Esophagus muscularis mucosa (tissue), 4 donors: ENCODE measurements at regions not wholly inside any gene's neighbourhood (a gene's known extent, or its start where the extent isn't known, plus 50 kb on each side); places are given as distances from the start of the nearest gene placed in this dataset.

ENCODE experiments used
- EP300 ChIP-seq: sonication (generic); formaldehyde crosslinking; IDR thresholded peaks from one replicate; pipeline ENCODE4 v1.6.1; 2017; ENCODE audit warnings: antibody characterized with exemption
- POLR2A ChIP-seq: fragments of 450-650 bp; IDR thresholded peaks from one replicate; pipeline ENCODE4 v1.6.1; 2017; ENCODE audit warnings: antibody characterized with exemption, moderate library complexity, mild to moderate bottlenecking, low read depth
- TF ChIP-seq, protein P1 (sequence below), 3 experiments: fragments of 200-600 bp in 2 of 3; fragments of 450-650 bp in 1 of 3; sonication (generic) in 2 of 3; IDR thresholded peaks; one replicate each; pipeline ENCODE4 v1.5.1; 2017 to 2019; ENCODE audit warnings: antibody characterized with exemption in 3 of 3, mild to moderate bottlenecking in 2 of 3, moderate library complexity in 1 of 3

DNA sequence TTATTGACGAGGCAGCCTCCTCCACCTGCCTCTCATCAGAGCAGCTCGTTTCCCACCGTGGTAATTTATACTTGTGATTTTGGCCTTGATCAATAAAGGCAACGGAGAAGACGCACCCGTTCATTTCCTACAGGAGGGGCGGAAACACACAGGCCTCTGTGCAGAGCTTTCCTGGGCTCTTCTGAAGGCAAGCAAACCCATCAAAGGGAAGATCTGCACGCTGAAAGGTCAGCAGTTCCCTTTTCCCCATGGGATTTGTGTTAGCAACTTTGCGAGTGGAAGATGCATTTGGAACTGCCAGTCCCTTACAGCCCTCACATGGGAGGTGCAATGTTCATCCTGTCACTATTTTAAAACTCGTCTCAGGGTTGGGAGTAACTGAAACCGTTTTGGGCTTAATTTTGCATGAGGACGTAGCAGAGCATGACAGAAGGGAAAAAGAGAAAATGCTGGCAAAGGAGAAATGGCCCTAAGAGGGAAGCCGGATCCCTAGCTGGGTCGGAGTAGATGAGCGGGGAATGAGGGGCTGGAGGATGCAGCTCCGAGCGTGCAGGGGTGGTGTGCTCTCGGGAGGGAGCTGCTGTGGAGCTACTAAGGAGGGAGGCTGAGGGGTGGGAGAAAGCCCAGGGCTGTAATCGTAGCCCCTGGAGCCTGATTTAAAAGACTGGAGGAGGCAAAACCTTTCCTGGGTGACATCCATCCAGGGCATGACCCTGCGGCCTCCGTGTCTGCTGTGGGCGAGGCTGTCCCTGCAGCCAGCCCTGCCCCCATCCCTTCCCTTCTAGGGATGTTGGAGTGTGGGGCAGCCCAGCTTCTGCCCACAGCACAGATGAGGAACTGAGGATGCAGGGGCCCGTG is 111.1 kb upstream of the FAM20C start:
- TF ChIP-seq POLR2A (no peak), EP300 (no peak)
- TF ChIP-seq, protein P1, sequence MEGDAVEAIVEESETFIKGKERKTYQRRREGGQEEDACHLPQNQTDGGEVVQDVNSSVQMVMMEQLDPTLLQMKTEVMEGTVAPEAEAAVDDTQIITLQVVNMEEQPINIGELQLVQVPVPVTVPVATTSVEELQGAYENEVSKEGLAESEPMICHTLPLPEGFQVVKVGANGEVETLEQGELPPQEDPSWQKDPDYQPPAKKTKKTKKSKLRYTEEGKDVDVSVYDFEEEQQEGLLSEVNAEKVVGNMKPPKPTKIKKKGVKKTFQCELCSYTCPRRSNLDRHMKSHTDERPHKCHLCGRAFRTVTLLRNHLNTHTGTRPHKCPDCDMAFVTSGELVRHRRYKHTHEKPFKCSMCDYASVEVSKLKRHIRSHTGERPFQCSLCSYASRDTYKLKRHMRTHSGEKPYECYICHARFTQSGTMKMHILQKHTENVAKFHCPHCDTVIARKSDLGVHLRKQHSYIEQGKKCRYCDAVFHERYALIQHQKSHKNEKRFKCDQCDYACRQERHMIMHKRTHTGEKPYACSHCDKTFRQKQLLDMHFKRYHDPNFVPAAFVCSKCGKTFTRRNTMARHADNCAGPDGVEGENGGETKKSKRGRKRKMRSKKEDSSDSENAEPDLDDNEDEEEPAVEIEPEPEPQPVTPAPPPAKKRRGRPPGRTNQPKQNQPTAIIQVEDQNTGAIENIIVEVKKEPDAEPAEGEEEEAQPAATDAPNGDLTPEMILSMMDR (IDR thresholded peaks at IDR 0.05), result no peak
